HFFc6 (cell line): ENCODE measurements at regions not wholly inside any gene's neighbourhood (a gene's known extent, or its start where the extent isn't known, plus 50 kb on each side); places are given as distances from the start of the nearest gene placed in this dataset.

ENCODE experiments used
- DNase-seq: peaks from one replicate; pipeline ENCODE4 v3.0.0-alpha.2; 2018
- H3K27ac Mint-ChIP-seq: 2 replicates; pipeline ENCODE4 v1.8.0; 2020; ENCODE audit warnings: mild to moderate bottlenecking, mixed read lengths
- H3K27me3 Mint-ChIP-seq: 2 replicates; pipeline ENCODE4 v1.8.0; 2021; ENCODE audit warnings: mild to moderate bottlenecking, moderate library complexity, mixed read lengths; ENCODE audit not compliant: insufficient read depth
- H3K36me3 Mint-ChIP-seq: 2 replicates; pipeline ENCODE4 v1.8.0; 2021; ENCODE audit warnings: low read depth, mixed read lengths
- H3K4me1 Mint-ChIP-seq: 2 replicates; pipeline ENCODE4 v1.8.0; 2020; ENCODE audit warnings: low read depth, mixed read lengths
- H3K4me3 Mint-ChIP-seq: 2 replicates; pipeline ENCODE4 v1.8.0; 2020; ENCODE audit warnings: mild to moderate bottlenecking, moderate library complexity, mixed read lengths
- H3K9me3 Mint-ChIP-seq: 2 replicates; pipeline ENCODE4 v1.8.0; 2020; ENCODE audit warnings: mild to moderate bottlenecking, mixed read lengths
- TF ChIP-seq, protein P1 (sequence below): fragments of 200-600 bp; sonication (generic); IDR thresholded peaks from 2 replicates; pipeline ENCODE4 v1.5.0; 2021; ENCODE audit warnings: antibody characterized with exemption, mild to moderate bottlenecking

- Mint-ChIP-seq H3K27ac (no peak overlapping the region), H3K36me3 (no peaks in the 10 kb centered on the region), H3K4me3 (no peak overlapping the region), H3K9me3 (peaks cover 6% of the 10 kb centered on the region; the same call in 1 of the 2 replicates), H3K27me3 (no peaks in the 10 kb centered on the region), H3K4me1 (no peaks in the 10 kb centered on the region)
- DNase-seq, result no peak
- TF ChIP-seq, protein P1, sequence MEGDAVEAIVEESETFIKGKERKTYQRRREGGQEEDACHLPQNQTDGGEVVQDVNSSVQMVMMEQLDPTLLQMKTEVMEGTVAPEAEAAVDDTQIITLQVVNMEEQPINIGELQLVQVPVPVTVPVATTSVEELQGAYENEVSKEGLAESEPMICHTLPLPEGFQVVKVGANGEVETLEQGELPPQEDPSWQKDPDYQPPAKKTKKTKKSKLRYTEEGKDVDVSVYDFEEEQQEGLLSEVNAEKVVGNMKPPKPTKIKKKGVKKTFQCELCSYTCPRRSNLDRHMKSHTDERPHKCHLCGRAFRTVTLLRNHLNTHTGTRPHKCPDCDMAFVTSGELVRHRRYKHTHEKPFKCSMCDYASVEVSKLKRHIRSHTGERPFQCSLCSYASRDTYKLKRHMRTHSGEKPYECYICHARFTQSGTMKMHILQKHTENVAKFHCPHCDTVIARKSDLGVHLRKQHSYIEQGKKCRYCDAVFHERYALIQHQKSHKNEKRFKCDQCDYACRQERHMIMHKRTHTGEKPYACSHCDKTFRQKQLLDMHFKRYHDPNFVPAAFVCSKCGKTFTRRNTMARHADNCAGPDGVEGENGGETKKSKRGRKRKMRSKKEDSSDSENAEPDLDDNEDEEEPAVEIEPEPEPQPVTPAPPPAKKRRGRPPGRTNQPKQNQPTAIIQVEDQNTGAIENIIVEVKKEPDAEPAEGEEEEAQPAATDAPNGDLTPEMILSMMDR, result no peak
Measured at GRCh38 chr4:27616166-27616565, 755.5 kb downstream of the STIM2 start.

DNA sequence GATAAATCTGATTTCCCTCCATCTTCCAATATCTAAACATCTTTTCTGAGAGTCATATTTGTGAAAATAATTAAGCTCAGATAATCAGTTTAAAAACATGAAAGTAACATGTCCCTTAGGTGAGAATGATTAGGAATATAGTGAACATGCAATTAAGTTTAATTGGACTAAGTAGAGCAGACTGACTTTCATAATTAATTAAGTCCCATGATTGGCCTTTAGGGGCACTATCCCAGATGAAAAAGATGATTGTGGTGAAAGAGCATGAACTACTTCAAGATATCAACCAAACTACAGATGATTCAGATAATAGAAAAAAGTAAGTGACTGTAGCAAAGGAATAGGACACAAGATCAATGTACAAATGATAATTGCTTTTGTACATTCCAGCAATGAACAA lies 758.8 kb downstream of the STIM2 start:
- no peaks in the 10 kb centered on the region for H3K4me1 Mint-ChIP-seq
- H3K36me3 Mint-ChIP-seq, result no peaks in the 10 kb centered on the region; the same call in 1 of the 2 replicates
- no peak overlapping the region for H3K4me3 Mint-ChIP-seq
- no peak for DNase-seq
- TF ChIP-seq, protein P1, result no peak
- H3K9me3 Mint-ChIP-seq, result peaks cover 6% of the 10 kb centered on the region; the same call in 1 of the 2 replicates
- H3K27ac Mint-ChIP-seq, result no peak overlapping the region
- no peaks in the 10 kb centered on the region for H3K27me3 Mint-ChIP-seq

DNA sequence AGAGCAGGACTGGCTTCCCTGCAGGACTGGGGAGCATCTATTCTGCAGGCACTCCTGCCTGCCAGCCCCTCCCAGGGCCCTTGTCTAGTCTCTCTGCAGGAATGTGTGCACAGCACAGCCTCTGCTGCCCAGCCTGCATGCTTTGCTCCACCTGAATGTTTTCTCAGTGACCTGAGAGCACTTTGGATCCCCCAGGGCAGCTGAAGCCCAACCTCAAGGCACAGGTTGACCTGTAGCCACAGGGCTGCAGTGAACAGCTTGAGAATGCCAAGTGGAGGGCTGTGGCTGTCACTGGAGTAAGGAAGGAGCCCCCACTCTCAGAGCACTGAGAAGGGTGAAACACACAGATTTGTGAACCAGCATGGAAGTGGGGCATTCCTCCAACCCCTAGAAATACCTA lies 760.2 kb downstream of the STIM2 start:
- no peak overlapping the region for H3K27ac Mint-ChIP-seq
- TF ChIP-seq, protein P1, result no peak
- H3K36me3 Mint-ChIP-seq, result no peaks in the 10 kb centered on the region; the same call in 1 of the 2 replicates

DNA sequence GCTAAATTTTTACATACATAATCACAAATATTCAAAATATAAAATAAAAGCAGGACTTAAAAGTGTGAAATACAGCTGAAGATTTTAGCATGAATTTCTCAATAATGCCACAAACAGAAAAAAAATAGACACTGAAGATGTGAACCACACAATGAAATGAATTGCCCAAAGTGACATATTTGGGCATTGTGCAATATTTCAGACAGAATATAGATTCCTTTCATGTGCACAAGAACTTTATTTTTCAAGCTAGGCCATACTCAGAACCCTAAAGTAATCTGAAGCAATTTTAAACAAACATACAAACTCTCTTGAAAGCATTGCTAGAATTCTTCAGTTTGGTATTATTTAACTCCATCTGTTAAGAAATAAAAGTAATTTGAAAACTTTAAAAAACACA lies 764.1 kb downstream of the STIM2 start:
- Mint-ChIP-seq H3K4me1 (no peaks in the 10 kb centered on the region), H3K9me3 (peaks cover 6% of the 10 kb centered on the region; the same call in 1 of the 2 replicates), H3K27ac (no peak overlapping the region), H3K36me3 (no peaks in the 10 kb centered on the region; the same call in 1 of the 2 replicates), H3K27me3 (no peaks in the 10 kb centered on the region), H3K4me3 (no peak overlapping the region)
- no peak for DNase-seq
- TF ChIP-seq, protein P1, result no peak

More for the DNA sequence above, 760.2 kb downstream of the STIM2 start:
- H3K27me3 Mint-ChIP-seq, result no peaks in the 10 kb centered on the region
- H3K9me3 Mint-ChIP-seq, result peaks cover 6% of the 10 kb centered on the region; the same call in 1 of the 2 replicates
- DNase-seq, result no peak
- H3K4me3 Mint-ChIP-seq, result no peak overlapping the region
- H3K4me1 Mint-ChIP-seq, result no peaks in the 10 kb centered on the region

DNA sequence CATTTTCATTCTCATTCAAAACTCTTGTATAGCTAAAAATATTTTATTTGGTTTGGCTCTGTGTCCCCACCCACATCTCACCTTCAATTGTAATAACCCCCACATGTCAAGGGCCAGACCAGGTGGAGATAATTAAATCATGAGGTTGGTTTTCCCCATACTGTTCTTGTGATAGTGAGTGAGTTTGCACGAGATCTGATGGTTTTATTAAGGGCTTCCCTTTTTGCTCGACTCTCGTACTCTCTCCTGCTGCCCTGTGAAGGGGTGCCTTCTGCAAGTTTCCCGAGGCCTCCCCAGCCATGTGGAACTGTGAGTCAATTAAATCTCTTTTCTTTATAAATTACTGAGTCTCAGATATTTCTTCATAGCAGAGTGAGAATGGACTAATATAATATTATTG lies 768.0 kb downstream of the STIM2 start:
- TF ChIP-seq, protein P1, result no peak
- no peak overlapping the region for H3K4me3 Mint-ChIP-seq
- H3K27ac Mint-ChIP-seq, result no peak overlapping the region
- no peaks in the 10 kb centered on the region for H3K9me3 Mint-ChIP-seq
- H3K4me1 Mint-ChIP-seq, result no peaks in the 10 kb centered on the region
- H3K27me3 Mint-ChIP-seq, result no peaks in the 10 kb centered on the region
- no peak for DNase-seq
- no peaks in the 10 kb centered on the region for H3K36me3 Mint-ChIP-seq
